Naive B cell (primary cell): ENCODE measurements at regions not wholly inside any gene's neighbourhood (a gene's known extent, or its start where the extent isn't known, plus 50 kb on each side); places are given as distances from the start of the nearest gene placed in this dataset.

Source experiments
- ATAC-seq, 2 donors: fragments of 150-1000 bp; cut with Tn5 transposase; 2 replicates each; pipeline ENCODE4 v1.10.0; 2021; ENCODE audit warnings: low read depth in 2 of 2, mild to moderate bottlenecking in 2 of 2, moderate library complexity in 2 of 2
- DNase-seq: peaks from one replicate; pipeline ENCODE4 v3.0.0; 2022
- H3K27ac Mint-ChIP-seq, 6 donors: one replicate each; pipeline ENCODE4 v1.8.0; 2020 to 2022; ENCODE audit warnings: mild to moderate bottlenecking in 6 of 6, mixed read lengths in 6 of 6, moderate library complexity in 5 of 6, inconsistent platforms in 2 of 6
- H3K27me3 Mint-ChIP-seq, 3 donors: one replicate each; pipeline ENCODE4 v1.8.0; 2021 to 2022; ENCODE audit warnings: mixed read lengths in 3 of 3, mild to moderate bottlenecking in 1 of 3
- H3K36me3 Mint-ChIP-seq, 2 donors: one replicate each; pipeline ENCODE4 v1.8.0; 2020 to 2022; ENCODE audit warnings: mixed read lengths in 2 of 2, inconsistent platforms in 1 of 2, mild to moderate bottlenecking in 1 of 2
- H3K4me1 Mint-ChIP-seq, 3 donors: one replicate each; pipeline ENCODE4 v1.8.0; 2020 to 2022; ENCODE audit warnings: mixed read lengths in 3 of 3, inconsistent platforms in 1 of 3, mild to moderate bottlenecking in 1 of 3, moderate library complexity in 1 of 3
- H3K4me3 Mint-ChIP-seq, 8 donors: one replicate each; pipeline ENCODE4 v1.8.0; 2020 to 2022; ENCODE audit warnings: mild to moderate bottlenecking in 8 of 8, mixed read lengths in 8 of 8, moderate library complexity in 8 of 8, inconsistent platforms in 2 of 8
- H3K9me3 Mint-ChIP-seq, 7 donors: one replicate each; pipeline ENCODE4 v1.8.0; 2020 to 2022; ENCODE audit warnings: mixed read lengths in 7 of 7, mild to moderate bottlenecking in 5 of 7, inconsistent platforms in 2 of 7, moderate library complexity in 1 of 7

DNA sequence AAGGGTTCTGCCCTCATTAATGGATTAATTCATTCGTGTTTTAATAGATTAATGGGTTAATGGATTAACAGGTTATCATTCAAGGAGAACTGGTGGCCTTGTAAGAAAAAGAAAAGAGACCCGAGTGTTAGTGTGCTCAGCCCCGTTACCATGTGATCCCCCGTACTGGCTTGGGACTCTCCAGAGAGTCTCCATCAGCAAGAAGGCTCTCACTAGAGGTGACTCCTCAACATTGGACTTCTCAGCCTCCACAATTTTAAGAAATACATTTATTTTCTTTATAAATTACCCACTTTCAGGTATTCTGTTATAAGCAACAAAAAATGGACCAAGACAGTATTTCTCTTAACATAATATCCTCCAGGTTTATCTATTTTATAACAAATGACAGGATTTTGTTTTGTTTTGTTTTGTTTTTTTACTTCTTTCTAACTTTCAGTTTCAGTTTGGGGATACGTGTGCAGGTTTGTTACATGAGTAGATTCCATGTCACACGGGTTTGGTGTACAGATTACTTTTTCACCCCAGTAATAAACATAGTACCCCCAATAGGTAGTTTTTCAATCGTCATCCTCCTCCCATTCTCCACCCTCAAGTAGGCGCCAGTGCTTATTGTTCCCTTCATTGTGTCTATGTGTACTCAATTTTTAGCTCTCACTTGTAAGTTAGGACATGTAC is 456.1 kb downstream of the DNAH5 start:
- Mint-ChIP-seq H3K9me3 (peaks cover 0 to 18% (median 3%) of the 10 kb centered on the region in 7 donors), H3K36me3 (no peaks in the 10 kb centered on the region), H3K27ac (no peak overlapping the region), H3K27me3 (no peaks in the 10 kb centered on the region), H3K4me1 (peaks cover 0 to 4% (median 0%) of the 10 kb centered on the region in 3 donors), H3K4me3 (no peak overlapping the region)
- DNase-seq: no peak
- no peak for ATAC-seq

GRCh38 chr5:13480834-13481233 is 463.7 kb downstream of the DNAH5 start:
- H3K27me3 Mint-ChIP-seq: no peaks in the 10 kb centered on the region

DNA sequence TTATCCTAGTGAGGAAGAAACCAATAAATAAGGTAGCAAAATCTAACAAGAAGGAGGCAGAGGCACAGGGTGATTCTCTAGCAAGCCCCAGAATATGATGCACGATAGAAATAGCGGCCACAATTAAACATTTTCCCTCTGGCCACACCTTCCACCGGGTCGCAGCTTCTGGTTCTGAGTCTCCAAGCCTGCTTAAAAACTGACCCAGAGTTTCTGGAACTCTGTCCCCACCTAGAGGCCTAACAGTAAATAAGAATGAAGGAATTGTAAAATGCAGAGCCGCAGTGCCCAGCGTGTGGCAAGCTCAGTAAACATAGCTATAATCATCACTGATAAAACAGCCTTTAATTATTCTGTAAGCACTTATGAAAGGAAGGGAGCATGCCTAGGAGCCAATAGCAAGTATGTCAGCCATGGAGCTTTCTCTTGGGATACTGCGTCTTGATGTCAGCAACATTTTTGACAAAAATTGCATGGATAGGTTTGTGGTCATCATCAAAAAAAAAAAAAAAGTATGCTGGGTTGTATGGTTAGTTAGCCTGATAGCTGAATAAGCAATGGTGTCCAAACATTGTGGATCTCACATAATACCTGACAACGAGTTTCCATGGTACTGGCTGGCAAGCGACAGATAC is 465.5 kb downstream of the DNAH5 start:
- H3K27me3 Mint-ChIP-seq: no peaks in the 10 kb centered on the region
- H3K27ac Mint-ChIP-seq: no peak overlapping the region
- peaks cover 0 to 5% (median 2%) of the 10 kb centered on the region in 7 donors for H3K9me3 Mint-ChIP-seq
- ATAC-seq: no peak
- no peak overlapping the region for H3K4me3 Mint-ChIP-seq
- no peaks in the 10 kb centered on the region for H3K36me3 Mint-ChIP-seq
- no peaks in the 10 kb centered on the region for H3K4me1 Mint-ChIP-seq
- no peak for DNase-seq

More at GRCh38 chr5:13480834-13481233, 463.7 kb downstream of the DNAH5 start:
- no peak overlapping the region for H3K4me3 Mint-ChIP-seq
- no peak overlapping the region for H3K27ac Mint-ChIP-seq
- ATAC-seq (no peak), DNase-seq (no peak)
- no peaks in the 10 kb centered on the region for H3K36me3 Mint-ChIP-seq
- H3K4me1 Mint-ChIP-seq: no peaks in the 10 kb centered on the region
- peaks cover 0 to 7% (median 0%) of the 10 kb centered on the region in 7 donors for H3K9me3 Mint-ChIP-seq

GRCh38 chr5:13477118-13477737 is 467.3 kb downstream of the DNAH5 start:
- no peaks in the 10 kb centered on the region for H3K4me1 Mint-ChIP-seq
- ATAC-seq (no peak), DNase-seq (no peak)
- H3K27ac Mint-ChIP-seq: no peak overlapping the region
- H3K36me3 Mint-ChIP-seq: no peaks in the 10 kb centered on the region
- peaks cover 0 to 8% (median 3%) of the 10 kb centered on the region in 7 donors for H3K9me3 Mint-ChIP-seq
- no peak overlapping the region for H3K4me3 Mint-ChIP-seq
- no peaks in the 10 kb centered on the region for H3K27me3 Mint-ChIP-seq

GRCh38 chr5:13472842-13473241 is 471.6 kb downstream of the DNAH5 start:
- no peak for ATAC-seq
- Mint-ChIP-seq H3K27me3 (no peaks in the 10 kb centered on the region), H3K27ac (no peak overlapping the region), H3K4me3 (no peak overlapping the region), H3K4me1 (no peaks in the 10 kb centered on the region), H3K9me3 (peaks cover 1 to 12% (median 6%) of the 10 kb centered on the region in 7 donors), H3K36me3 (no peaks in the 10 kb centered on the region)
- DNase-seq: no peak

DNA sequence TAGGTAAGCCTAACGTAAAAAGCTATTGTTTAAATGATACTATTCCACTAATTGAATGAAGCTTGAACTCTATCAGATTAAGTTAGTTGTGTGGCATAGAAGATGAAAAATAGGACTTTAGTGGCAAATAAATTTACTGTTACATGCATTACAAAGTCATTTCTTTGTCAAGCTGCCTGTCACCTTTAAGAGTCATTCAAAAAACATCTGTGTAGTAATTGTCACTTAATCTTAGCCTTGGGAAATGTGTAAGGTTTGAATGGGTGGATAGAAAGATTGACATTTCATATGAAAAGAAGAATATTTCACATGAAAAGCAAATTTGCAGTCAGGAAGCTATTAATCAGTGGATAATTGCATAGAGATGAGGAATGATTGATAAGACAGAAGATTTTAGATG is 473.5 kb downstream of the DNAH5 start:
- Mint-ChIP-seq H3K9me3 (peaks cover 1 to 12% (median 5%) of the 10 kb centered on the region in 7 donors), H3K4me1 (no peaks in the 10 kb centered on the region), H3K4me3 (no peak overlapping the region), H3K27ac (no peak overlapping the region), H3K36me3 (no peaks in the 10 kb centered on the region), H3K27me3 (no peaks in the 10 kb centered on the region)
- ATAC-seq (no peak), DNase-seq (no peak)

DNA sequence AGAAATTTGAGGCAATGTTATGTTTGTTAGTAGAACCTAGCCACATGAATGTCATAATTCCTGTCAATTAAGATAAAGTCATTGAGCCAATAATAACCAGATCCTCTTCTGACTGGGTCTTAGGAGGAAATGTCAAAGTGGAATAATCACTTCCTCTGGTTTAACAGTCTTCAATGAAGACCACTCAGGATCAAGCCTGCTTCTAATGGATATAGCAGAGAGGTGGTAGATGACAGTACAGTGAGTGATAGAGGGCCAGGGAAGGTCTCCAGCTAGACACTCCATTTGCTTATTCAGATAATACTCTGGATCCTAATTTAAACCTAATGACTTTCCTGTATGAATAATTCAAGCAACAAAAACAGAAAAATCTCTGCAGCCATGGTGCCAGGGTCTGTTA is 474.2 kb downstream of the DNAH5 start:
- DNase-seq (no peak), ATAC-seq (no peak)
- Mint-ChIP-seq H3K27me3 (no peaks in the 10 kb centered on the region), H3K27ac (no peak overlapping the region), H3K36me3 (no peaks in the 10 kb centered on the region), H3K4me3 (no peak overlapping the region), H3K9me3 (peaks cover 1 to 12% (median 5%) of the 10 kb centered on the region in 7 donors), H3K4me1 (no peaks in the 10 kb centered on the region)

- Mint-ChIP-seq H3K4me1 (no peaks in the 10 kb centered on the region), H3K36me3 (no peaks in the 10 kb centered on the region), H3K9me3 (peaks cover 0 to 10% (median 3%) of the 10 kb centered on the region in 7 donors), H3K27me3 (no peaks in the 10 kb centered on the region), H3K4me3 (no peak overlapping the region), H3K27ac (no peak overlapping the region)
- DNase-seq (no peak), ATAC-seq (no peak)
Observed at GRCh38 chr5:13464532-13465193, 479.8 kb downstream of the DNAH5 start.

DNA sequence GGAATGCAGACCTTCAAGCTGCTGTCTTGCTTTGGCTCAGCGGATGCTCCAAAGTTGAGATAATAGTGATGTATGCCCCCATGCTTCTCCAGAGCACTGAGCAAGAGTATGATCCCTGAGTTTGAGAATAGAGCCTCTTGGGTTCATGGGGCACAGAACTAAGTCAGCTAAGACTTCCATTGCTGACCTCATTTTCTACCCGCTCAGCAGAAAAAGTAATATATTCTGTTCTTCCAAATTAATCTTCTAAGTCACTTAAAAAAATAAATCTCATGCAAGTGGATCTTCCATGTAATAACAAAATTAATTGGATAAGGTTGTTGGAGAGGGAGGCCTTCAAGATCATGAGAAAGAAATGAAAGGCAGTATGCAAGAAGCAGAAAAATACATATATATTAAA is 483.9 kb downstream of the DNAH5 start:
- Mint-ChIP-seq H3K27me3 (no peaks in the 10 kb centered on the region), H3K4me1 (no peaks in the 10 kb centered on the region), H3K27ac (no peak overlapping the region), H3K9me3 (peaks cover 0 to 11% (median 0%) of the 10 kb centered on the region in 7 donors), H3K4me3 (no peak overlapping the region), H3K36me3 (no peaks in the 10 kb centered on the region)
- DNase-seq (no peak), ATAC-seq (no peak)

- no peaks in the 10 kb centered on the region for H3K27me3 Mint-ChIP-seq
Observed at GRCh38 chr5:13454050-13454449, 490.4 kb downstream of the DNAH5 start.

GRCh38 chr5:13448843-13449242 is 495.6 kb downstream of the DNAH5 start:
- H3K4me1 Mint-ChIP-seq: no peaks in the 10 kb centered on the region
- peaks cover 0 to 5% (median 2%) of the 10 kb centered on the region in 7 donors for H3K9me3 Mint-ChIP-seq
- H3K27me3 Mint-ChIP-seq: no peaks in the 10 kb centered on the region
- no peaks in the 10 kb centered on the region for H3K36me3 Mint-ChIP-seq
- ATAC-seq (no peak), DNase-seq (no peak)
- no peak overlapping the region for H3K27ac Mint-ChIP-seq
- no peak overlapping the region for H3K4me3 Mint-ChIP-seq

More at GRCh38 chr5:13454050-13454449, 490.4 kb downstream of the DNAH5 start:
- DNase-seq (no peak), ATAC-seq (no peak)
- H3K4me3 Mint-ChIP-seq: no peak overlapping the region
- peaks cover 0 to 7% (median 0%) of the 10 kb centered on the region in 7 donors for H3K9me3 Mint-ChIP-seq
- H3K4me1 Mint-ChIP-seq: no peaks in the 10 kb centered on the region
- no peak overlapping the region for H3K27ac Mint-ChIP-seq
- H3K36me3 Mint-ChIP-seq: no peaks in the 10 kb centered on the region

- Mint-ChIP-seq H3K27ac (no peak overlapping the region), H3K4me3 (no peak overlapping the region), H3K4me1 (no peaks in the 10 kb centered on the region), H3K27me3 (no peaks in the 10 kb centered on the region), H3K36me3 (no peaks in the 10 kb centered on the region), H3K9me3 (peaks cover 0 to 9% (median 0%) of the 10 kb centered on the region in 7 donors)
- ATAC-seq (no peak), DNase-seq (no peak)
Observed at GRCh38 chr5:13439430-13439829, 505.1 kb downstream of the DNAH5 start.

GRCh38 chr5:13427827-13428557 is 516.5 kb downstream of the DNAH5 start:
- Mint-ChIP-seq H3K36me3 (no peaks in the 10 kb centered on the region), H3K4me1 (no peaks in the 10 kb centered on the region), H3K27me3 (no peaks in the 10 kb centered on the region), H3K27ac (no peak overlapping the region), H3K9me3 (peaks cover 0 to 11% (median 2%) of the 10 kb centered on the region in 7 donors), H3K4me3 (no peak overlapping the region)
- ATAC-seq (no peak), DNase-seq (no peak)
